ENCODE measurements at regions not wholly inside any gene's neighbourhood (a gene's known extent, or its start where the extent isn't known, plus 50 kb on each side); places are given as distances from the start of the nearest gene placed in this dataset.

DNA sequence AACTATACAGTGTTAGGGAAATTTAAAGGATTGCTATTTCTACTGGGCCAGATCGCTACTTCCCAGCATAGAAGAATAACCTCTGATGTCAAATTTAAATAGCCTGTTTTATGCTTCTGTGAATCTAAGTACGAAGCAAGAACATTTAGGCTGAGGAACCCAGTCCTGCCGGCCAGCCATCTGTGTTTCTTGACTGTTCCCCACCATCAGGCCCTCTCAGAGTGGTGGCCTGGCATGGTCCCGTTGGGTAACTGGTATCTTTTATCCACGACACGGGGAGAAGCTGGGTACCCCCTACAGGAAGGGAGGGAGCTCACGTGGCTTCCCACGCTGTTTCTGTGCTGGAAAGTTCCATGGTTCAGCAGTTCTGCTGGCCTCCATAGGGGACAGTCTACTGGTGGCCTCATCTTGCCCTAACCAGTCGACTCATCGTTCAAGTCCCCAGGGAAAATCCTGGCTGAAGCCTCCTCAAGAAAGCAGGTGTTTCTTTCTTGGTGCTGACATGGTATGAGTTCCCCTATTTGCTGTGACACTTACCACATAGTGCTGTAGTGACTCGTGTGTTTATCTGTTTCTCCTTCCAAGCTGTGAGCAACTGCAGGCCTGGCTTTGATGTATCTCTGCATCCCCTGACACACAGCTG, 201.7 kb upstream of the NLRP1 start:
- no peak for DNase-seq (ENCODE audit: low read depth)

GRCh38 chr17:5786510-5786875, 202.2 kb upstream of the NLRP1 start:
- no peak for DNase-seq (ENCODE audit: low read depth)

- no peak for DNase-seq (ENCODE audit: low read depth)
Observed at GRCh38 chr17:5788266-5788900, 204.1 kb upstream of the NLRP1 start.

- no peak for DNase-seq (ENCODE audit: low read depth)
Observed at GRCh38 chr17:5789528-5789927, 205.2 kb upstream of the NLRP1 start.

- DNase-seq (ENCODE audit: low read depth) = no peak
Observed at GRCh38 chr17:5793157-5793556, 208.8 kb upstream of the NLRP1 start.

- DNase-seq (ENCODE audit: low read depth) = no peak
Observed at GRCh38 chr17:5793899-5794298, 209.6 kb upstream of the NLRP1 start.

GRCh38 chr17:5794385-5794784, 210.1 kb upstream of the NLRP1 start:
- DNase-seq (ENCODE audit: low read depth) = no peak

DNA sequence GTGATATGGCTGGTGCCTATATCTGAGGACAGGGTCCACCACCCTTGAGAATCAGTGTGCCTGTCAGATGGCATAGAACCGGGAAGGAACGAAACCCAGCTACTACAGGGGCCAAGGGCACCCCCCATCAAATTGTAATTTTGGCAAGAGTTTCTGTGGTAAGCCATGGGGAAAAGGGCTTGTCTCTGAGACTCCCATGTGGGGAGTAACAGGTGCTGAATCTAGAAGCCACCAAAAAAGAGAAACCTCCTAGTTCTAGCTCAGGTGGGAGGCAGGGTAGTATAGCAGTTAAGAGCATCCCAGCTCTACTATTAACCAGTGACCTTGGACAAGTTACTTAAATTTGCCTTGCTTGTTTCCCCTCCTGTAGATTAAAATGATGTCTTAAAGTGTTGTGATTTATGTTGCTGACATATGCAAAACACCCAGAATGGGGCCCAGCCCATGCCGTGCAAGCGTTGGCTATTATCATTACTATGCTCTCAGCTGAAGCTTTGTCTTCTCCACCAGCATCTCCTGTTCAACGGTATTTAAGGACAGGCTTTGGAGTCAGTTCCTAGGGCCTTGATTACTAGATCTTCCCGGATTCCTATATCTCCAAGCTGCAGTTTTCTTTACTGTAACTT, 210.7 kb upstream of the NLRP1 start:
- no peak for DNase-seq (ENCODE audit: low read depth)

GRCh38 chr17:5797447-5798050, 213.2 kb upstream of the NLRP1 start:
- DNase-seq (ENCODE audit: low read depth) = no peak

DNA sequence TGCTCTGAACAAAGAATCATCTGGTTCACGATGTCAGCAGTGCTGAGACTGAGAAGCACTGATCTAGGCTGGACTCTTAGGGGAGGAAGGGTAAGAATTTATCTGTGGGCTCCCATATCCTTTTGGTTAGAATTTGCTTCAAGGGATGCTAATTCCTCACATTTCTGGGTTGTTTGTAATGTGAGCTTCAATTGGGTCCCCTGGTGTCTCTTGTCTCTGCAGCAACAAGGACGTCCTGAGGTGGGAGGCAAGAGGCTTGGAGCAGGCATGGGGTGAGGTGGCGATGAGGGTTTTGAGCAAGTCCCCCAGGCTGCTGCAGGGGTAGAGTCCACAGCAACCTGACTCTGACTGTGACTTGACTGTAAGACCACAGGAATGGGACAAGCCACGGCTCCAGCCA, 213.8 kb upstream of the NLRP1 start:
- DNase-seq (ENCODE audit: low read depth) = no peak

DNA sequence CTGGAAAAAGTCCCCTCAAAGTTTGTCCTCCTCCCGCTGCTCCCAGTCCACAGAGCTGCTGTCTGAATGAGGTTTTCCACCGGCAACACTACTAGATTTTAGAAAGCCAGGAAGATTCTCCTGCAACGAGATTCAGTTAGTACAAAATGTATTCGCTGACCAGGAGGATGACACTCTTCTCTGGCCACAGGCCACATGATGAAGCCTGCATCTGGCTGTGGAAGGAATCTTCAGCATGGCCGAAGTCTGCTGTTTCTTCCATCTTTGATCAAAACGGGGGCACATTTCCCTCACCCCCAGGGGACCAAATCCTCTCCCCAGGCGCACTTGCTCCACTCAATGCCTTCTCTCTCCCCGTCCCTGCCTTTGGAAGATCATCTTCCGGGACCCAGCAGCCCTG, 215.8 kb upstream of the NLRP1 start:
- DNase-seq (ENCODE audit: low read depth) = no peak

DNA sequence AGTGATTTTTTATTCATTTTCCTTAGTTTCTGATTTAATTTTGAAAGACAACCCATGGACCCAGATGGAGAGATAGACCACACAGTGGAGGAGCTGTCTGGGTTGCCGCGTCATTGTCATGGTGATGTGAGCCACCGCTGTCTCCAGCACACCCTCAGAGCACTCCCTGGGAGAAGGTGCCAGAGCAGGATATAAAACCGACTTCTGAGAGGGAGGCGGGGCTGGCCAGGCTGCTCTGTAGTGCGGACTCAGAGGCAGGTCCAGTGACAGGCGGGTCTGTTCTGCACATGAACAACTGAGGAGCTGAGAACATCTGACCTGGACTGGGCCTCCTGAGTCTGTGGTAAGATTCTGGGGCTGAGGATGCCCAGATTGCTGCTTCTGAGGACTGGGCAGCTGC, 216.3 kb upstream of the NLRP1 start:
- no peak for DNase-seq (ENCODE audit: low read depth)

DNA sequence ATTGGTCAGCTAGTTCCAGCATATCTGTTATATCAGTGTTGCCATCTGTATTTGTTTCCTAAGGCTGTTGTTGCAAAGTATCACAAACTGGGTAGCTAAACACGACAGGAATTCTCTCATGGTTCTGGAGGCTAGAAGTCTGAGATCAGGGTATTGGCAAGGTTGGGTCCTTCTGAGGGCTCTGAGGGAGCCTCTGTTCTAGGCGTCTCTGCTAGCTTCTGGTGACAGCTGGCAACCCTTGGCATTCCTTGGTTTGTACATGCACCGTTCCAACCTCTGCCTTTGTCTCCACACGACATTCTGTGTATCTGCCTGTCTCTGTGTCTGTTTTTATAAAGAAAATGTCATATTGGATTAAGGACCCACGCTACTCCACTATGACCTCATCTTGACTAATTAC, 219.9 kb upstream of the NLRP1 start:
- DNase-seq (ENCODE audit: low read depth) = no peak

GRCh38 chr17:5809056-5809455, 224.7 kb upstream of the NLRP1 start:
- DNase-seq (ENCODE audit: low read depth) = no peak

- DNase-seq (ENCODE audit: low read depth) = no peak
Observed at GRCh38 chr17:5809580-5810188, 225.4 kb upstream of the NLRP1 start.

- no peak for DNase-seq (ENCODE audit: low read depth)
Observed at GRCh38 chr17:5812590-5812989, 228.3 kb upstream of the NLRP1 start.

DNA sequence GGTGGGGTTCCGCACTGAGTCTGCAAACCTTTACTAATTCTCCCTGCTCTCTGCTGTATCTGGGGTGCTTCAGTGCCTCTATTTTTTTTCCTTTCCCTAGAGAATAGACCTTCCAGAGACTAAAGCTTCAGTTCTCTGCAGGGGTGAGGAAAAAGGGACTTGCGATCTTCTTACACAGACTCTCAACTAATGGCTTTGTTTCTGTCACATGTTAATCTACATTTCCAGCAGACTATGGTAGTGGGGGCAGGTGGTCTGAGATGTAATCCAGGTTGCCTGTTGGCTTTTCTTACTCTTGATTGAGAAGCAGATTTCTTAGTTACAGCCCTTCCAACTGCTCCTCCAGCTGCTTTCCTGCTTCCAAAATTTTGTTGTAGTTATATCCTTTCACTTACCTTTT, 229.0 kb upstream of the NLRP1 start:
- no peak for DNase-seq (ENCODE audit: low read depth)

DNA sequence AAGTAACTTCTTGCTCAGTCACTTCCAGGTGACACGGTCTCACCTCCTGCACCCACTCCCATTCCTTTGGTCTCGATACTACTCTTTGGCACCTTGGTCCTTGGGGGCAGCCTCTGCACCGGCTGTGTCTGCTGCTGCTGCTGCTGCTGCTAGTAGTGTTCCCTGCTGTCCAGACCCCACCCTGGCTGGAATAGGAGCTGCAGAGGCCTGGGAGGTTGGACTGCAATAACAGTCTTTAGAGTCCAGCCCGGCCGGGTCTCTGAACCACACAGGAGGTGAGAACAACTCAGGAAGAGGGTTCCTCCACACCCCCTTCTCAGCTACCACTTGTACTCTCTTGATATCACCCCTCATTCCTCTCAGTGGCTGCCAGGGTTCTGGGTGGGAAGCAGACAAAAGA, 231.1 kb upstream of the NLRP1 start:
- DNase-seq (ENCODE audit: low read depth) = no peak

GRCh38 chr17:5816491-5817070, 232.3 kb upstream of the NLRP1 start:
- DNase-seq (ENCODE audit: low read depth) = no peak

- DNase-seq (ENCODE audit: low read depth) = no peak
Observed at GRCh38 chr17:5817475-5818395, 233.4 kb upstream of the NLRP1 start.

GRCh38 chr17:5819396-5819795, 235.1 kb upstream of the NLRP1 start:
- no peak for DNase-seq (ENCODE audit: low read depth)
